Mesenchymal stem cell (in vitro differentiated cells and primary cell): ENCODE measurements at regions not wholly inside any gene's neighbourhood (a gene's known extent, or its start where the extent isn't known, plus 50 kb on each side); places are given as distances from the start of the nearest gene placed in this dataset.
A peak's percentile ranks its signal among the peaks of the same experiment; 100 is the strongest.

Experiments used
- DNase-seq: peaks from one replicate; pipeline ENCODE4 v3.0.0-alpha.2; 2013
- H2AFZ ChIP-seq: one replicate; pipeline ENCODE4 v1.6.1; 2013; ENCODE audit warnings: low read depth, mild to moderate bottlenecking, control low read depth, inconsistent platforms, low read length, moderate library complexity
- H2AK5ac ChIP-seq: 2 replicates; pipeline ENCODE4 v1.6.1; 2013; ENCODE audit warnings: low read length, moderate library complexity, mild to moderate bottlenecking, inconsistent platforms; ENCODE audit not compliant: severe bottlenecking
- H2BK120ac ChIP-seq: one replicate; pipeline ENCODE4 v1.6.1; 2013; ENCODE audit warnings: low read depth, mild to moderate bottlenecking, inconsistent platforms, low read length, moderate library complexity
- H2BK12ac ChIP-seq, 2 experiments: one replicate each; pipeline ENCODE4 v1.6.1; 2013; ENCODE audit warnings: inconsistent platforms in 2 of 2, low read length in 2 of 2, mild to moderate bottlenecking in 2 of 2, moderate library complexity in 2 of 2, control low read depth in 1 of 2
- H2BK15ac ChIP-seq: one replicate; pipeline ENCODE4 v1.6.1; 2013; ENCODE audit warnings: mild to moderate bottlenecking, low read depth, inconsistent platforms; ENCODE audit not compliant: poor library complexity, severe bottlenecking
- H2BK5ac ChIP-seq: 2 replicates; pipeline ENCODE4 v1.6.1; 2013; ENCODE audit warnings: low read depth, mild to moderate bottlenecking, low read length, control low read depth, inconsistent platforms; ENCODE audit not compliant: poor library complexity, severe bottlenecking
- H3K14ac ChIP-seq, 2 experiments: one replicate each; pipeline ENCODE4 v1.6.1; 2013; ENCODE audit warnings: inconsistent platforms in 2 of 2, low read length in 2 of 2, control low read depth in 1 of 2, mild to moderate bottlenecking in 1 of 2, moderate library complexity in 1 of 2
- H3K18ac ChIP-seq, 2 experiments: one replicate each; pipeline ENCODE4 v1.6.1; 2013; ENCODE audit warnings: inconsistent platforms in 2 of 2, low read length in 2 of 2, control low read depth in 1 of 2, low read depth in 1 of 2, mild to moderate bottlenecking in 1 of 2
- H3K23ac ChIP-seq, 2 experiments: one replicate each; pipeline ENCODE4 v1.6.1; 2013; ENCODE audit warnings: inconsistent platforms in 2 of 2, low read length in 2 of 2, mild to moderate bottlenecking in 2 of 2, moderate library complexity in 2 of 2, control low read depth in 1 of 2
- H3K27ac ChIP-seq: 2 replicates; pipeline ENCODE4 v1.5.1; 2013; ENCODE audit warnings: mild to moderate bottlenecking, moderate library complexity, low read length, control low read depth, inconsistent platforms; ENCODE audit not compliant: poor library complexity, severe bottlenecking
- H3K27me3 ChIP-seq, 2 experiments: 2 replicates each; pipeline versions ENCODE4 v1.6.1 to v1.7.0; 2013; ENCODE audit warnings: low read length in 2 of 2, mild to moderate bottlenecking in 2 of 2, moderate library complexity in 2 of 2, control low read depth in 1 of 2, inconsistent platforms in 1 of 2; ENCODE audit not compliant: control insufficient read depth in 1 of 2, insufficient read depth in 1 of 2
- H3K36me3 ChIP-seq, 2 experiments: 2 replicates each; pipeline versions ENCODE4 v1.6.1 to v1.7.0; 2013; ENCODE audit warnings: low read length in 2 of 2, control low read depth in 1 of 2, inconsistent platforms in 1 of 2, low read depth in 1 of 2, mild to moderate bottlenecking in 1 of 2; ENCODE audit not compliant: insufficient read depth in 2 of 2, control insufficient read depth in 1 of 2
- H3K4ac ChIP-seq, 2 experiments: one replicate each; pipeline ENCODE4 v1.6.1; 2013; ENCODE audit warnings: inconsistent platforms in 2 of 2, low read length in 2 of 2, mild to moderate bottlenecking in 2 of 2, moderate library complexity in 2 of 2, control low read depth in 1 of 2, low read depth in 1 of 2
- H3K4me1 ChIP-seq: 2 replicates; pipeline ENCODE4 v1.6.1; 2013; ENCODE audit warnings: low read depth, low read length, control low read depth; ENCODE audit not compliant: control insufficient read depth, insufficient read depth
- H3K4me2 ChIP-seq: 2 replicates; pipeline ENCODE4 v1.6.1; 2013; ENCODE audit warnings: low read length, mild to moderate bottlenecking, inconsistent platforms; ENCODE audit not compliant: poor library complexity, severe bottlenecking
- H3K4me3 ChIP-seq, 2 experiments: 2 replicates each; pipeline versions ENCODE4 v1.5.1 to v1.7.0; 2013; ENCODE audit warnings: low read length in 2 of 2, mild to moderate bottlenecking in 2 of 2, control low read depth in 1 of 2, low read depth in 1 of 2; ENCODE audit not compliant: insufficient read depth in 1 of 2
- H3K79me1 ChIP-seq: replicated peaks from 2 replicates; pipeline ENCODE4 v1.6.1; 2013; ENCODE audit warnings: mild to moderate bottlenecking, control low read depth, low read length, inconsistent platforms; ENCODE audit not compliant: poor library complexity, severe bottlenecking
- H3K9ac ChIP-seq: 2 replicates; pipeline ENCODE4 v1.7.0; 2013; ENCODE audit warnings: mild to moderate bottlenecking, low read length, moderate library complexity
- H3K9me3 ChIP-seq: 2 replicates; pipeline ENCODE4 v1.7.0; 2013; ENCODE audit warnings: mild to moderate bottlenecking, low read length; ENCODE audit not compliant: control insufficient read depth
- H4K8ac ChIP-seq: one replicate; pipeline ENCODE4 v1.6.1; 2013; ENCODE audit warnings: inconsistent platforms, mild to moderate bottlenecking, low read length, moderate library complexity
- H4K91ac ChIP-seq: one replicate; pipeline ENCODE4 v1.6.1; 2013; ENCODE audit warnings: mild to moderate bottlenecking, low read length, inconsistent platforms
- WGBS: methylation state at CpG from one replicate; pipeline ENCODE4 v1.1.7; 2013; ENCODE audit warnings: mixed read lengths; 5-methylcytosine and 5-hydroxymethylcytosine counted together

DNA sequence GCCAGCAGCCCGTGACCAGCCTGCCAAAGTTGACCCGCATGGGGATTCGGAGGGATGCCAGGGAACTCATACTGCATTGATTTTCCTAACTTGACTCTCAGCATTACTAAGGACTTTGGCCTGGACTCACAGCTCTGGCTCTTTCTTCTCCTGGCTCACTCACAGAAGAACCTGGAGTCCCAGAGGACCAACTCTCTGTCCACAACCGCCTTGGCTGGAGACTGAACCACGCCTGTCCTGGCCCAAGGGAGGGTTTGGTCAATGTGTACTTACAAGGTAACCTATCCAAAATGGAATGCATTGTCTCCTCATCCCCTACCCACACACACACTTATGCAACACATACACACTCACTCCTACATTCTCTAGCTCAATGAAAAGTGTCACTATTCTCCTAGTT, 135.6 kb upstream of the KLHL29 start:
- H3K9me3 ChIP-seq: no peaks in the 10 kb centered on the region
- H3K4me3 ChIP-seq: no peak overlapping the region
- H3K4me2 ChIP-seq: no peak overlapping the region
- no peaks in the 10 kb centered on the region for H3K4me1 ChIP-seq
- no peak overlapping the region for H2AK5ac ChIP-seq
- H3K27me3 ChIP-seq: no peaks in the 10 kb centered on the region
- H3K14ac ChIP-seq: no peak overlapping the region
- H3K18ac ChIP-seq: no peak overlapping the region
- no peak overlapping the region for H2BK15ac ChIP-seq
- H3K79me1 ChIP-seq: no peaks in the 10 kb centered on the region
- H2BK5ac ChIP-seq: no peak overlapping the region
- H4K8ac ChIP-seq: no peak overlapping the region
- no peak overlapping the region for H3K23ac ChIP-seq
- DNase-seq: no peak
- H3K27ac ChIP-seq: no peak overlapping the region
- no peak overlapping the region for H4K91ac ChIP-seq
- H2BK120ac ChIP-seq: no peak overlapping the region
- H3K36me3 ChIP-seq: no peaks in the 10 kb centered on the region
- no peak overlapping the region for H2AFZ ChIP-seq
- 86% methylated on average over 5 of the region's 5 CpGs for WGBS
- H2BK12ac ChIP-seq: no peak overlapping the region
- no peak overlapping the region for H3K9ac ChIP-seq
- no peak overlapping the region for H3K4ac ChIP-seq

DNA sequence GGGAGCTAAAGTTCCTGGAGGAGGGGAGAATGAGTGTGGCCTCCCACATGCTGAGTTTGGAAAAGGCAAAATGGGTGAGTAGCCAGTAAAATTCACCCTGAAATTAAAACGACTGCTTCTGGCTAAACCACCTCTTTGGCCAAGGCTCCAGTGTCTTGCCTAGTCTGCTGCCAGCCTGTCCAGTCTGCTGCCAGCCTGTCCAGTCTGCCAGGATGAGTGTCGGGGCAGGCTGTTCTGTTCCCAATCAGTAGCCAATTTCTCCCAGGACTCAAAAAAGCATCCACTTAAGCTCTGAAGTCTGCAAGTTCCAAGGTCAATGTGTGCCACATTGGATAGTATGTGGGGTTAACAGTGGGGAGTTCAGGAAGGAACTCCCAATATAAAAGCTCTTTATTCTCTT, 134.6 kb upstream of the KLHL29 start:
- Histone ChIP-seq H3K27me3 (no peaks in the 10 kb centered on the region), H2BK12ac (no peak overlapping the region), H3K4me2 (no peak overlapping the region), H2BK120ac (no peak overlapping the region), H3K14ac (no peak overlapping the region), H2AK5ac (no peak overlapping the region), H2BK15ac (no peak overlapping the region), H4K91ac (no peak overlapping the region), H3K4me3 (no peak overlapping the region), H3K9ac (no peak overlapping the region), H3K4ac (no peak overlapping the region), H3K79me1 (no peaks in the 10 kb centered on the region), H3K27ac (no peak overlapping the region), H3K4me1 (no peaks in the 10 kb centered on the region), H2AFZ (no peak overlapping the region), H3K18ac (no peak overlapping the region), H4K8ac (no peak overlapping the region), H2BK5ac (no peak overlapping the region), H3K9me3 (no peaks in the 10 kb centered on the region), H3K23ac (no peak overlapping the region), H3K36me3 (no peaks in the 10 kb centered on the region)
- DNase-seq: no peak
- 49% methylated on average over 2 of the region's 2 CpGs for WGBS

DNA sequence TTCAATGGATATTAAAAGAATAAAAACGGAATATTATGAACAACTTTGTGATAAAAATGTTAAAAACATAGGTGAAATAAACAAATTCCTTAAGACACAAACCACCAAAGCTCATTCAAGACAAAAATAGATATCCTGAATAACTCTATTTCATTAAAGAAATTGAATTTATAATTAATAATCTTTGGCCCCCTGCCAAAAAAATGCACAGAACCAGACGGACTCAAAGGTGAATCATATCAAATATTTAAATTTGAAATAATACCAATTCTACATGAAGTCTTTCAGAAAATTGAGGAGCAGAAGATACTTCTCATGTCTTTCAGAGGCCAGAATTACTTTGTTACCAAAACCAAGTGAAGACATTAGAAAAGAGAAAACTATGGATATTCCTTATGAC, 128.3 kb upstream of the KLHL29 start:
- H3K4me2 ChIP-seq: no peak overlapping the region
- H3K9me3 ChIP-seq: no peaks in the 10 kb centered on the region
- H4K91ac ChIP-seq: no peak overlapping the region
- H3K79me1 ChIP-seq: no peaks in the 10 kb centered on the region
- no peak overlapping the region for H2BK15ac ChIP-seq
- H3K27me3 ChIP-seq: no peaks in the 10 kb centered on the region
- no peak overlapping the region for H2AK5ac ChIP-seq
- H3K23ac ChIP-seq: no peak overlapping the region
- WGBS: no CpG with 5 or more reads among the region's 2 CpGs
- no peak overlapping the region for H3K4ac ChIP-seq
- no peaks in the 10 kb centered on the region for H3K4me1 ChIP-seq
- no peak overlapping the region for H4K8ac ChIP-seq
- H2BK5ac ChIP-seq: no peak overlapping the region
- no peak overlapping the region for H3K4me3 ChIP-seq
- no peak overlapping the region for H2BK120ac ChIP-seq
- H3K14ac ChIP-seq: no peak overlapping the region
- H3K36me3 ChIP-seq: no peaks in the 10 kb centered on the region
- H3K9ac ChIP-seq: no peak overlapping the region
- DNase-seq: no peak
- no peak overlapping the region for H3K18ac ChIP-seq
- no peak overlapping the region for H2BK12ac ChIP-seq
- H3K27ac ChIP-seq: no peak overlapping the region
- H2AFZ ChIP-seq: no peak overlapping the region

DNA sequence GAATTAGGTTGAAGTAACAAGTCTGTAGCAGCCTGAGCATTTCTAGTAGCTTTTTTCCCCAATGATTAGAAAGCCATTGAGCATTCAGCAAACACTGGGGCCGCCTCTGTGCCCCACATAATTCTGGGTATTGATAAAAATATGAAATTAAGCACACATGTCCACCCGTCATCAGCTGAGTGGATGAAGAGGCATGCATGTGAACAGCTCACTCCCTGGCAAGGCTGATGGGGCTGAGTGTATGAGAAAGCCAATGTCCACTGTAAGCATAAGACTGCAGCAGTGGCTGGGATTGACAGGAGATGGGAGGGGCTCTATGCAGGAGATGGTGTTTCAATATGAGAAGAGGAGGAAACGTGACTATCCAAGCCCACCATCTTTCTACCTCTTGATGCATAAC, 124.4 kb upstream of the KLHL29 start:
- no peak overlapping the region for H4K91ac ChIP-seq
- H3K18ac ChIP-seq: no peak overlapping the region
- no peak overlapping the region for H3K4me2 ChIP-seq
- no peak overlapping the region for H2BK12ac ChIP-seq
- no peak overlapping the region for H2AFZ ChIP-seq
- H3K14ac ChIP-seq: no peak overlapping the region
- no peak overlapping the region for H2BK120ac ChIP-seq
- H3K9me3 ChIP-seq: no peaks in the 10 kb centered on the region
- no peak for DNase-seq
- H3K4me3 ChIP-seq: no peak overlapping the region
- no peaks in the 10 kb centered on the region for H3K36me3 ChIP-seq
- H2BK5ac ChIP-seq: no peak overlapping the region
- H3K79me1 ChIP-seq: no peaks in the 10 kb centered on the region
- peak overlapping the region; percentile 17 for H3K9ac ChIP-seq
- no peaks in the 10 kb centered on the region for H3K4me1 ChIP-seq
- no peak overlapping the region for H3K23ac ChIP-seq
- H3K4ac ChIP-seq: no peak overlapping the region
- WGBS: 68% methylated on average over 2 of the region's 3 CpGs
- H2BK15ac ChIP-seq: no peak overlapping the region
- H3K27me3 ChIP-seq: no peaks in the 10 kb centered on the region
- H2AK5ac ChIP-seq: no peak overlapping the region
- no peak overlapping the region for H4K8ac ChIP-seq
- H3K27ac ChIP-seq: no peak overlapping the region
